GM18861 (cell line): ENCODE measurements at regions not wholly inside any gene's neighbourhood (a gene's known extent, or its start where the extent isn't known, plus 50 kb on each side); places are given as distances from the start of the nearest gene placed in this dataset.
A peak's percentile ranks its signal among the peaks of the same experiment; 100 is the strongest.

Source experiments
- ATAC-seq: cut with Tn5 transposase; IDR thresholded peaks from one replicate; pipeline ENCODE4 v1.9.1; 2021; ENCODE audit not compliant: unreplicated experiment

- ATAC-seq: no peak
These were observed 182.5 kb upstream of the NXPH2 start for GRCh38 chr2:138962686-138963085.

GRCh38 chr2:138960191-138960590 lies 180.0 kb upstream of the NXPH2 start:
- ATAC-seq: no peak

GRCh38 chr2:138959031-138959430 lies 178.8 kb upstream of the NXPH2 start:
- ATAC-seq: no peak

- ATAC-seq: no peak
These were observed 175.9 kb upstream of the NXPH2 start for GRCh38 chr2:138956116-138956515.

GRCh38 chr2:138950486-138950885 lies 170.3 kb upstream of the NXPH2 start:
- ATAC-seq: no peak

GRCh38 chr2:138949517-138949916 lies 169.3 kb upstream of the NXPH2 start:
- no peak for ATAC-seq

GRCh38 chr2:138948070-138948539 lies 167.9 kb upstream of the NXPH2 start:
- peak; percentile 69 for ATAC-seq

- no peak for ATAC-seq
These were observed 163.3 kb upstream of the NXPH2 start for GRCh38 chr2:138943470-138943869.

- ATAC-seq: no peak
These were observed 162.3 kb upstream of the NXPH2 start for GRCh38 chr2:138942466-138942865.

GRCh38 chr2:138931284-138932256 lies 151.4 kb upstream of the NXPH2 start:
- no peak for ATAC-seq

- ATAC-seq: no peak
These were observed 150.4 kb upstream of the NXPH2 start for GRCh38 chr2:138930571-138930970.

- ATAC-seq: no peak
These were observed 148.3 kb upstream of the NXPH2 start for GRCh38 chr2:138928374-138929021.

GRCh38 chr2:138922973-138923563 lies 142.9 kb upstream of the NXPH2 start:
- ATAC-seq: no peak

GRCh38 chr2:138919120-138919747 lies 139.0 kb upstream of the NXPH2 start:
- ATAC-seq: no peak

- no peak for ATAC-seq
These were observed 130.2 kb upstream of the NXPH2 start for GRCh38 chr2:138910427-138910826.

GRCh38 chr2:138906549-138906948 lies 126.4 kb upstream of the NXPH2 start:
- no peak for ATAC-seq

GRCh38 chr2:138902239-138902871 lies 122.2 kb upstream of the NXPH2 start:
- ATAC-seq: no peak

GRCh38 chr2:138901530-138901929 lies 121.3 kb upstream of the NXPH2 start:
- ATAC-seq: no peak

- no peak for ATAC-seq
These were observed 118.7 kb upstream of the NXPH2 start for GRCh38 chr2:138898855-138899254.

GRCh38 chr2:138897274-138897673 lies 117.1 kb upstream of the NXPH2 start:
- no peak for ATAC-seq

GRCh38 chr2:138893746-138894145 lies 113.6 kb upstream of the NXPH2 start:
- no peak for ATAC-seq
